Activated naive CD4-positive, alpha-beta T cell treated with anti-CD3 and anti-CD28 coated beads, Interleukin-2, amount 10 ng/mL, durations not matched to agents 7 days and 5 days (primary cell): ENCODE measurements at regions not wholly inside any gene's neighbourhood (a gene's known extent, or its start where the extent isn't known, plus 50 kb on each side); places are given as distances from the start of the nearest gene placed in this dataset.
"Not testable (repeated sequence)": the region's sequence is repeated elsewhere in the genome, so short reads cannot be mapped to it uniquely, and the experiment has no call there.

Experiments
- CTCF ChIA-PET: fragments of 350-600 bp; sonication (Branson Sonifier 250); formaldehyde crosslinking; loops from one replicate; lab custom pipeline; 2021; ENCODE audit warnings: antibody characterized with exemption; lab: Charles Lee
- DNase-seq: peaks from one replicate; pipeline ENCODE4 v3.0.0-alpha.2; 2020
- H3K27ac Mint-ChIP-seq: one replicate; pipeline ENCODE4 v1.8.0; 2021; ENCODE audit warnings: mild to moderate bottlenecking, moderate library complexity, mixed read lengths
- H3K27me3 Mint-ChIP-seq: one replicate; pipeline ENCODE4 v1.8.0; 2021; ENCODE audit warnings: mild to moderate bottlenecking, mixed read lengths
- H3K36me3 Mint-ChIP-seq: one replicate; pipeline ENCODE4 v1.8.0; 2021; ENCODE audit warnings: mixed read lengths
- H3K4me1 Mint-ChIP-seq: one replicate; pipeline ENCODE4 v1.8.0; 2021; ENCODE audit warnings: mixed read lengths
- H3K4me3 Mint-ChIP-seq: one replicate; pipeline ENCODE4 v1.8.0; 2021; ENCODE audit warnings: mild to moderate bottlenecking, moderate library complexity, mixed read lengths
- H3K9me3 Mint-ChIP-seq: one replicate; pipeline ENCODE4 v1.8.0; 2021; ENCODE audit warnings: mixed read lengths

GRCh38 chr3:95810462-95810861, 1003.9 kb upstream of the EPHA6 start:
- CTCF ChIA-PET, result no interaction called here
- H3K36me3 Mint-ChIP-seq, result no peaks in the 10 kb centered on the region
- no peak overlapping the region for H3K27ac Mint-ChIP-seq
- no peak overlapping the region for H3K4me3 Mint-ChIP-seq
- no peak for DNase-seq
- H3K4me1 Mint-ChIP-seq, result no peaks in the 10 kb centered on the region
- peaks cover 5% of the 10 kb centered on the region for H3K9me3 Mint-ChIP-seq
- no peaks in the 10 kb centered on the region for H3K27me3 Mint-ChIP-seq

- Mint-ChIP-seq H3K27me3 (no peaks in the 10 kb centered on the region), H3K36me3 (no peaks in the 10 kb centered on the region), H3K4me1 (no peaks in the 10 kb centered on the region), H3K4me3 (no peak overlapping the region), H3K27ac (no peak overlapping the region), H3K9me3 (peaks cover 2% of the 10 kb centered on the region)
- DNase-seq, result no peak
- CTCF ChIA-PET, result no interaction called here
Measured at GRCh38 chr3:95813244-95813643, 1001.1 kb upstream of the EPHA6 start.

GRCh38 chr3:95815828-95816227, 998.6 kb upstream of the EPHA6 start:
- H3K27ac Mint-ChIP-seq, result no peak overlapping the region
- H3K4me1 Mint-ChIP-seq, result no peaks in the 10 kb centered on the region
- DNase-seq, result no peak
- CTCF ChIA-PET, result no interaction called here
- H3K4me3 Mint-ChIP-seq, result no peak overlapping the region
- H3K36me3 Mint-ChIP-seq, result no peaks in the 10 kb centered on the region
- peaks cover 2% of the 10 kb centered on the region for H3K9me3 Mint-ChIP-seq
- H3K27me3 Mint-ChIP-seq, result no peaks in the 10 kb centered on the region

GRCh38 chr3:95826419-95826818, 988.0 kb upstream of the EPHA6 start:
- Mint-ChIP-seq H3K27ac (no peak overlapping the region), H3K27me3 (no peaks in the 10 kb centered on the region), H3K9me3 (no peaks in the 10 kb centered on the region), H3K4me3 (no peak overlapping the region), H3K4me1 (no peaks in the 10 kb centered on the region), H3K36me3 (no peaks in the 10 kb centered on the region)
- CTCF ChIA-PET, result no interaction called here
- DNase-seq, result no peak

- peaks cover 6% of the 10 kb centered on the region for H3K9me3 Mint-ChIP-seq
- no peak for DNase-seq
- H3K4me1 Mint-ChIP-seq, result no peaks in the 10 kb centered on the region
- CTCF ChIA-PET, result no interaction called here
- H3K4me3 Mint-ChIP-seq, result no peak overlapping the region
- H3K27ac Mint-ChIP-seq, result no peak overlapping the region
- H3K27me3 Mint-ChIP-seq, result no peaks in the 10 kb centered on the region
- no peaks in the 10 kb centered on the region for H3K36me3 Mint-ChIP-seq
Measured at GRCh38 chr3:95832146-95832545, 982.2 kb upstream of the EPHA6 start.

- H3K27me3 Mint-ChIP-seq, H3K27ac Mint-ChIP-seq, CTCF ChIA-PET, H3K4me1 Mint-ChIP-seq, DNase-seq, H3K4me3 Mint-ChIP-seq, H3K36me3 Mint-ChIP-seq: not testable (repeated sequence)
- H3K9me3 Mint-ChIP-seq, result peaks cover 20% of the 10 kb centered on the region
Measured at GRCh38 chr3:95860628-95861027, 953.8 kb upstream of the EPHA6 start.

GRCh38 chr3:95883801-95884200, 930.6 kb upstream of the EPHA6 start:
- no peak for DNase-seq
- CTCF ChIA-PET, result no interaction called here

GRCh38 chr3:95886616-95887015, 927.8 kb upstream of the EPHA6 start:
- Mint-ChIP-seq H3K4me1 (no peaks in the 10 kb centered on the region), H3K27me3 (no peaks in the 10 kb centered on the region), H3K36me3 (no peaks in the 10 kb centered on the region), H3K27ac (no peak overlapping the region), H3K9me3 (peaks cover 8% of the 10 kb centered on the region), H3K4me3 (no peak overlapping the region)
- DNase-seq, result no peak
- CTCF ChIA-PET, result no interaction called here

More at GRCh38 chr3:95883801-95884200, 930.6 kb upstream of the EPHA6 start:
- Mint-ChIP-seq H3K27ac (no peak overlapping the region), H3K36me3 (no peaks in the 10 kb centered on the region), H3K27me3 (no peaks in the 10 kb centered on the region), H3K9me3 (peaks cover 7% of the 10 kb centered on the region), H3K4me1 (no peaks in the 10 kb centered on the region), H3K4me3 (no peak overlapping the region)

- Mint-ChIP-seq H3K27me3 (no peaks in the 10 kb centered on the region), H3K9me3 (peaks cover 7% of the 10 kb centered on the region), H3K4me1 (no peaks in the 10 kb centered on the region), H3K36me3 (no peaks in the 10 kb centered on the region), H3K27ac (no peak overlapping the region), H3K4me3 (no peak overlapping the region)
- DNase-seq, result no peak
- CTCF ChIA-PET, result no interaction called here
Measured at GRCh38 chr3:95887114-95887513, 927.3 kb upstream of the EPHA6 start.

- H3K36me3 Mint-ChIP-seq, result no peaks in the 10 kb centered on the region
- CTCF ChIA-PET, result no interaction called here
- no peaks in the 10 kb centered on the region for H3K4me1 Mint-ChIP-seq
- no peaks in the 10 kb centered on the region for H3K27me3 Mint-ChIP-seq
- H3K27ac Mint-ChIP-seq, result no peak overlapping the region
- H3K9me3 Mint-ChIP-seq, result peaks cover 4% of the 10 kb centered on the region
- no peak for DNase-seq
- H3K4me3 Mint-ChIP-seq, result no peak overlapping the region
Measured at GRCh38 chr3:95894820-95895219, 919.6 kb upstream of the EPHA6 start.

- CTCF ChIA-PET, result no interaction called here
- no peak for DNase-seq
- no peaks in the 10 kb centered on the region for H3K27me3 Mint-ChIP-seq
- no peaks in the 10 kb centered on the region for H3K4me1 Mint-ChIP-seq
- H3K4me3 Mint-ChIP-seq, result no peak overlapping the region
- H3K9me3 Mint-ChIP-seq, result no peaks in the 10 kb centered on the region
- no peaks in the 10 kb centered on the region for H3K36me3 Mint-ChIP-seq
- H3K27ac Mint-ChIP-seq, result no peak overlapping the region
Measured at GRCh38 chr3:95899494-95899893, 914.9 kb upstream of the EPHA6 start.

- no peaks in the 10 kb centered on the region for H3K27me3 Mint-ChIP-seq
- no peak for DNase-seq
- CTCF ChIA-PET, result no interaction called here
- H3K36me3 Mint-ChIP-seq, result no peaks in the 10 kb centered on the region
- H3K27ac Mint-ChIP-seq, result no peak overlapping the region
- H3K4me3 Mint-ChIP-seq, result no peak overlapping the region
- no peaks in the 10 kb centered on the region for H3K4me1 Mint-ChIP-seq
- H3K9me3 Mint-ChIP-seq, result no peaks in the 10 kb centered on the region
Measured at GRCh38 chr3:95899911-95900310, 914.5 kb upstream of the EPHA6 start.

- Mint-ChIP-seq H3K27ac (no peak overlapping the region), H3K27me3 (no peaks in the 10 kb centered on the region), H3K4me3 (no peak overlapping the region), H3K4me1 (no peaks in the 10 kb centered on the region), H3K36me3 (no peaks in the 10 kb centered on the region), H3K9me3 (no peaks in the 10 kb centered on the region)
- no peak for DNase-seq
- CTCF ChIA-PET, result interaction anchor here (0.5 kb wide), 1 partner anchor 533 kb away, joined by 3 read pairs; no protein-coding TSS in a partner anchor
Measured at GRCh38 chr3:95901948-95902347, 912.4 kb upstream of the EPHA6 start.

GRCh38 chr3:95905182-95905581, 909.2 kb upstream of the EPHA6 start:
- Mint-ChIP-seq H3K4me3 (no peak overlapping the region), H3K4me1 (no peaks in the 10 kb centered on the region), H3K36me3 (no peaks in the 10 kb centered on the region), H3K27me3 (no peaks in the 10 kb centered on the region), H3K9me3 (peaks cover 3% of the 10 kb centered on the region), H3K27ac (no peak overlapping the region)
- DNase-seq, result no peak
- CTCF ChIA-PET, result no interaction called here

- CTCF ChIA-PET, result no interaction called here
- Mint-ChIP-seq H3K4me3 (no peak overlapping the region), H3K27me3 (no peaks in the 10 kb centered on the region), H3K4me1 (no peaks in the 10 kb centered on the region), H3K9me3 (peaks cover 11% of the 10 kb centered on the region), H3K27ac (no peak overlapping the region), H3K36me3 (no peaks in the 10 kb centered on the region)
- DNase-seq, result no peak
Measured at GRCh38 chr3:95911767-95912166, 902.6 kb upstream of the EPHA6 start.
